IMR-90 (cell line): ENCODE measurements at regions not wholly inside any gene's neighbourhood (a gene's known extent, or its start where the extent isn't known, plus 50 kb on each side); places are given as distances from the start of the nearest gene placed in this dataset.

ENCODE experiments used
- ATAC-seq: fragments of 200-7000 bp; cut with Tn5 transposase; 2 replicates; pipeline ENCODE4 v1.9.1; 2020; ENCODE audit warnings: low read depth, mild to moderate bottlenecking, moderate library complexity
- BruUV-seq: library from RNA; stranded (reverse); fragments of 400-500 nt; replicated peaks from 2 replicates; lab custom pipeline; 2021; lab: Mats Ljungman, UMichigan
- CTCF ChIA-PET: fragments of 300-600 bp; formaldehyde crosslinking; extraction: SDS; loops from one replicate; lab custom pipeline; 2021; ENCODE audit warnings: antibody characterized with exemption; lab: Yijun Ruan, JAX
- POLR2A ChIA-PET: fragments of 300-600 bp; sonication (Branson Sonifier 250); formaldehyde crosslinking; loops from one replicate; lab custom pipeline; 2022; ENCODE audit warnings: antibody characterized with exemption; ENCODE audit not compliant: unreplicated experiment; lab: Charles Lee
- DNase-seq: peaks from one replicate; pipeline ENCODE4 v3.0.0; 2013
- H2AFZ ChIP-seq: replicated peaks from 2 replicates; pipeline ENCODE3; 2013; ENCODE audit warnings: low read length, mild to moderate bottlenecking; ENCODE audit not compliant: poor library complexity
- H2AK5ac ChIP-seq: 2 replicates; pipeline ENCODE4 v1.6.1; 2013; ENCODE audit warnings: low read depth, low read length, inconsistent platforms
- H2AK9ac ChIP-seq: replicated peaks from 2 replicates; pipeline ENCODE3; 2013; ENCODE audit warnings: mild to moderate bottlenecking, low read depth, low read length, moderate library complexity; ENCODE audit not compliant: poor library complexity
- H2BK120ac ChIP-seq: 2 replicates; pipeline ENCODE4 v1.6.1; 2013; ENCODE audit warnings: low read depth, low read length, inconsistent platforms
- H2BK15ac ChIP-seq: 3 replicates; pipeline ENCODE4 v1.6.1; 2013; ENCODE audit warnings: low read depth, low read length, inconsistent platforms
- H2BK20ac ChIP-seq: 2 replicates; pipeline ENCODE4 v1.6.1; 2013; ENCODE audit warnings: low read depth, mild to moderate bottlenecking, inconsistent platforms, low read length, moderate library complexity
- H2BK5ac ChIP-seq: 2 replicates; pipeline ENCODE4 v1.6.1; 2013; ENCODE audit warnings: mild to moderate bottlenecking, low read depth, low read length, inconsistent platforms; ENCODE audit not compliant: poor library complexity, severe bottlenecking
- H3K14ac ChIP-seq: replicated peaks from 2 replicates; pipeline ENCODE4 v1.6.1; 2013; ENCODE audit warnings: low read depth, low read length, inconsistent platforms
- H3K18ac ChIP-seq: 2 replicates; pipeline ENCODE4 v1.6.1; 2013; ENCODE audit warnings: low read depth, low read length, control low read depth
- H3K23ac ChIP-seq: 2 replicates; pipeline ENCODE4 v1.6.1; 2013; ENCODE audit warnings: low read depth, low read length, inconsistent platforms
- H3K27ac ChIP-seq: 2 replicates; pipeline ENCODE4 v1.5.1; 2013; ENCODE audit warnings: mild to moderate bottlenecking, control low read depth, low read length; ENCODE audit not compliant: insufficient read depth
- H3K27me3 ChIP-seq: 2 replicates; pipeline ENCODE4 v1.6.1; 2013; ENCODE audit warnings: low read length; ENCODE audit not compliant: control insufficient read depth, insufficient read depth
- H3K36me3 ChIP-seq: 2 replicates; pipeline ENCODE4 v1.6.1; 2013; ENCODE audit warnings: low read length, mixed read lengths; ENCODE audit not compliant: control insufficient read depth, insufficient read depth
- H3K4ac ChIP-seq: 2 replicates; pipeline ENCODE4 v1.6.1; 2013; ENCODE audit warnings: low read depth, low read length, inconsistent platforms
- H3K4me1 ChIP-seq: 2 replicates; pipeline ENCODE4 v1.6.1; 2013; ENCODE audit warnings: low read length, mixed read lengths; ENCODE audit not compliant: control insufficient read depth, insufficient read depth
- H3K4me2 ChIP-seq: 2 replicates; pipeline ENCODE4 v1.6.1; 2013; ENCODE audit warnings: low read depth, mild to moderate bottlenecking, control low read depth, low read length, moderate library complexity
- H3K4me3 ChIP-seq: 2 replicates; pipeline ENCODE4 v1.5.1; 2013; ENCODE audit warnings: low read depth, mild to moderate bottlenecking, control low read depth, low read length, moderate library complexity; ENCODE audit not compliant: insufficient read depth
- H3K56ac ChIP-seq: 2 replicates; pipeline ENCODE4 v1.6.1; 2013; ENCODE audit warnings: low read length, inconsistent platforms; ENCODE audit not compliant: insufficient read depth; ENCODE audit errors: extremely low read depth
- H3K79me1 ChIP-seq, 2 experiments: 2 replicates each; pipeline ENCODE4 v1.6.1; 2013; ENCODE audit warnings: low read length in 2 of 2, inconsistent platforms in 1 of 2, low read depth in 1 of 2
- H3K9ac ChIP-seq: 2 replicates; pipeline ENCODE4 v1.6.1; 2013; ENCODE audit warnings: low read depth, low read length, control low read depth
- H3K9me1 ChIP-seq: 2 replicates; pipeline ENCODE4 v1.6.1; 2013; ENCODE audit warnings: low read length, inconsistent platforms; ENCODE audit not compliant: insufficient read depth
- H3K9me3 ChIP-seq: 2 replicates; pipeline ENCODE4 v1.6.1; 2013; ENCODE audit warnings: low read length; ENCODE audit not compliant: control insufficient read depth, insufficient read depth
- H4K20me1 ChIP-seq: 2 replicates; pipeline ENCODE4 v1.6.1; 2013; ENCODE audit warnings: low read length, inconsistent platforms; ENCODE audit not compliant: insufficient read depth
- H4K5ac ChIP-seq: 2 replicates; pipeline ENCODE4 v1.6.1; 2013; ENCODE audit warnings: mild to moderate bottlenecking, low read depth, low read length, control low read depth
- H4K8ac ChIP-seq, 2 experiments: 2 replicates each; pipeline ENCODE4 v1.6.1; 2013; ENCODE audit warnings: low read depth in 2 of 2, low read length in 2 of 2, control low read depth in 1 of 2, inconsistent platforms in 1 of 2
- H4K91ac ChIP-seq: 2 replicates; pipeline ENCODE4 v1.6.1; 2013; ENCODE audit warnings: low read depth, low read length, inconsistent platforms; ENCODE audit not compliant: insufficient read depth
- FOS ChIP-seq: fragments of 150-350 bp; IDR thresholded peaks from 2 replicates; pipeline ENCODE4 v1.6.1; 2016; ENCODE audit warnings: low read depth, low read length
- MAFK ChIP-seq: IDR thresholded peaks from 2 replicates; pipeline ENCODE4 v1.6.1; 2012; ENCODE audit warnings: low read depth, low read length, improper control_type of control experiment
- RAD21 ChIP-seq: IDR thresholded peaks from 2 replicates; pipeline ENCODE4 v1.6.1; 2012; ENCODE audit warnings: low read length, improper control_type of control experiment
- whole genome bisulfite sequencing, 2 experiments: methylation state at CpG; one replicate each; pipeline versions ENCODE4 v1.1.5 to v1.1.7; 2013; ENCODE audit warnings: missing lambda C conversion rate in 2 of 2; ENCODE audit not compliant: insufficient read length in 1 of 2; ENCODE audit errors: extremely low coverage in 2 of 2; 5-methylcytosine and 5-hydroxymethylcytosine counted together
- dilution Hi-C: fragments of 300-500 bp; cut with HindIII; formaldehyde crosslinking; loops from one replicate; pipeline ENCODE4 v1.14.3; 2018; ENCODE audit warnings: low sequenced_read_pairs; ENCODE audit not compliant: unreplicated experiment
- in situ Hi-C: fragments of 300-500 bp; cut with MboI; formaldehyde crosslinking; loops from 3 replicates; pipeline ENCODE4 v1.14.3; 2019; ENCODE audit warnings: low sequenced_read_pairs, inconsistent platforms, mixed read lengths
- intact Hi-C: fragments of 100-400 bp; cut with micrococcal nuclease; formaldehyde crosslinking; loops from 2 replicates; pipeline ENCODE4 v1.10.0; 2022

- dilution Hi-C loops: no loop called here
- Histone ChIP-seq H4K8ac (no peak overlapping the region), H4K91ac (no peak overlapping the region), H3K18ac (no peak overlapping the region), H3K9me1 (peaks cover 5% of the 10 kb centered on the region; the same call in 1 of the 2 replicates), H2BK120ac (no peak overlapping the region), H3K9ac (no peak overlapping the region), H3K79me1 (no peaks in the 10 kb centered on the region), H3K4me2 (no peak overlapping the region), H3K14ac (no peak overlapping the region), H2BK20ac (no peak overlapping the region), H2BK5ac (no peak overlapping the region), H3K27ac (no peak overlapping the region), H3K4ac (no peak overlapping the region), H3K4me3 (no peak overlapping the region), H3K56ac (no peak overlapping the region), H3K23ac (no peak overlapping the region), H4K20me1 (no peaks in the 10 kb centered on the region), H3K36me3 (no peaks in the 10 kb centered on the region), H4K5ac (no peak overlapping the region), H2AK5ac (no peak overlapping the region), H2AFZ (no peak overlapping the region), H2BK15ac (no peak overlapping the region), H3K27me3 (peaks cover 2% of the 10 kb centered on the region; the same call in 1 of the 2 replicates), H3K9me3 (no peaks in the 10 kb centered on the region), H3K4me1 (peaks cover 8% of the 10 kb centered on the region), H2AK9ac (no peak overlapping the region)
- ChIA-PET CTCF (no interaction called here), POLR2A (no interaction called here)
- intact Hi-C loops: no loop called here
- TF ChIP-seq MAFK: peak; percentile 17; the same call in 1 of the 2 replicates
- TF ChIP-seq RAD21: no peak
- peak; percentile 71 for TF ChIP-seq FOS
- BruUV-seq: no TSS peak
- 79% methylated on average over 4 of the region's 6 CpGs; no CpG with 5 or more reads in 1 of the 2 experiments for WGBS, 2 experiments
- peak; percentile 64 for ATAC-seq
- in situ Hi-C loops: no loop called here
- peak; percentile 80 for DNase-seq
These were observed 109.6 kb upstream of the BACH2 start for GRCh38 chr6:90406142-90406794.
